Heart right ventricle (tissue), 16 donors: ENCODE measurements at regions not wholly inside any gene's neighbourhood (a gene's known extent, or its start where the extent isn't known, plus 50 kb on each side); places are given as distances from the start of the nearest gene placed in this dataset.

Experiments
- ATAC-seq, 8 donors: fragments of 200-7000 bp; cut with Tn5 transposase; one replicate each; pipeline ENCODE4 v1.9.1; 2020; ENCODE audit warnings: mild to moderate bottlenecking in 8 of 8, moderate library complexity in 8 of 8, moderate number of reproducible peaks in 1 of 8
- DNase-seq, 2 donors: peaks; one replicate each; pipeline ENCODE4 v3.0.0-alpha.2; 2020
- H3K27ac ChIP-seq, 10 donors: fragments of 200-600 bp; sonication (generic) in 2 of 10; one replicate each; pipeline versions ENCODE4 v1.5.0 to v1.8.0; 2020 to 2022; ENCODE audit warnings: mild to moderate bottlenecking in 3 of 10
- H3K27me3 ChIP-seq, 7 donors: fragments of 200-600 bp; one replicate each; pipeline ENCODE4 v1.8.0; 2021 to 2022; ENCODE audit warnings: mild to moderate bottlenecking in 2 of 7
- H3K36me3 ChIP-seq, 9 donors: fragments of 200-600 bp; sonication (generic) in 1 of 9; one replicate each; pipeline versions ENCODE4 v1.5.0 to v1.8.0; 2020 to 2022; ENCODE audit warnings: mild to moderate bottlenecking in 2 of 9
- H3K4me1 ChIP-seq, 9 donors: fragments of 200-600 bp; sonication (generic) in 1 of 9; one replicate each; pipeline versions ENCODE4 v1.5.0 to v1.8.0; 2020 to 2022; ENCODE audit warnings: mild to moderate bottlenecking in 4 of 9
- H3K4me3 ChIP-seq, 10 donors: fragments of 200-600 bp; sonication (generic) in 2 of 10; one replicate each; pipeline versions ENCODE4 v1.5.0 to v1.8.0; 2020 to 2022; ENCODE audit warnings: mild to moderate bottlenecking in 7 of 10, moderate library complexity in 2 of 10
- H3K9me3 ChIP-seq, 11 donors: fragments of 200-600 bp in 10 of 11; sonication (generic) in 2 of 11; one replicate each; pipeline versions ENCODE4 v1.5.0 to v1.8.0; 2013 to 2022; ENCODE audit warnings: mild to moderate bottlenecking in 2 of 11, control low read depth in 1 of 11, moderate library complexity in 1 of 11
- WGBS, 2 donors: extraction: QIAGEN DNeasy Blood & Tissue Kit; methylation state at CpG; one replicate each; pipeline ENCODE4 v1.1.7; 2013; ENCODE audit warnings: inconsistent platforms in 1 of 2; 5-methylcytosine and 5-hydroxymethylcytosine counted together
- intact Hi-C, 10 donors: fragments of 100-400 bp; cut with DNase I; formaldehyde crosslinking; loops; one replicate each; pipeline versions ENCODE4 v1.11.1 to v1.14.2; 2022
- TF ChIP-seq, protein P1 (sequence below), 9 donors: fragments of 200-600 bp; sonication (generic) in 2 of 9; IDR thresholded peaks; one replicate each; pipeline versions ENCODE4 v1.5.0 to v1.8.0; 2021 to 2022; ENCODE audit warnings: antibody characterized with exemption in 9 of 9, mild to moderate bottlenecking in 5 of 9, moderate library complexity in 1 of 9
- donor health status: Arrhythmogenic right ventricular cardiomyopathy.
- donor health status: ischemic (EF 13 %, LVEDD 7.1; RV severe dilation, severe dysfunction).
- donor health status: healthy with polysubstance abuse.
- donor health status: DM: no; HTN: yes; CAD: no.
- donor health status: DM: no; HTN: no; CAD: no.
- donor health status: ischemic (EF 25% LVEDD 6.9; RV normal size, moderate dysfunction).
- donor health status: ischemic (EF 25% LVEDD 5.7; RV mildly dilated, moderate dysfunction).
- donor health status: healthy.
- donor health status: DM: yes; HTN: yes; CAD: no.
- donor health status: Ischemic cardiomyopathy.
- donor health status: ischemic (EF 35%, LVEDD 5.7; RV mildly dilated, moderate dysfunction).
- donor health status: nonischemic (EF 11% LVEDD 7.7; RV severe dilation, severe dysfunction).
- donor health status: DM: yes; HTN: yes; CAD: no.
- donor health status: PGD.
- donor health status: ischemic (EF 29% LVEDD 5.4; RV normal size, mild dysfunction).
- donor health status: nonischemic (EF 23%, LVEDD 6.1; RV moderate dilation, normal function).

DNA sequence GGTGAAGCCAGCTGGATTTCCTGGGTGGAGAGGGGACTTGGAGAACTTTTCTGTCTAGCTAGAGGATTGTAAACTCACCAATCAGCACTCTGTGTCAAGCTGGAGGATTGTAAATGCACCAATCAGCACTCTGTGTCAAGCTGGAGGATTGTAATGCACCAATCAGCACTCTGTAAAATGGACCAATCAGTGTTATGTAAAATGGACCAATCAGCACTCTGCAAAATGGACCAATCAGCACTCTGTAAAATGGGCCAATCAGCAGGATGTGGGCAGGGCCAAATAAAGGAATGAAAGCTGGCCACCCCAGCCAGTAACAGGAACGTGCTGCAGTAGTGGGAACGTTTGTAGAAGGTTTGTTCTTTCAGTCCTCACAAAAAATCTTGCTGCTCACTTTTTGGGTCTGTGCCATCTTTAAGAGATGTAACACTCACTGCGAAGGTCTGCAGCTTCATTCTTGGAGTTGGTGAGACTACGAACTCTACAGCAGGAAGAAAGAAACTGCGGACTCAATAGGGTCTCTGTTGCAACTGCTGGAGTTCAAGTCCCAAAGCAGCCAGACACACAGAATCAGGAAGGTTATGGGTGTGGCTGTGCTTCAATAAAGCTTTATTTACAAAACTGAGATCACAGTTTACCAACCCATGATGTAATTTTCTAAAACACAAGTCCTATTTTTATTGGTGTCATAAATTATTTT lies 145.7 kb upstream of the ERCC6L2 start:
- DNase-seq (no peak), ATAC-seq (no peak)
- H3K27ac ChIP-seq: no peak overlapping the region
- H3K36me3 ChIP-seq: no peaks in the 10 kb centered on the region
- intact Hi-C loops: loop anchor here in 8 of 10 donors (5.0 to 10.0 kb wide), 6 partner anchors 322 to 492 kb away; no protein-coding TSS in a partner anchor
- peaks cover 0 to 21% (median 0%) of the 10 kb centered on the region in 7 donors for H3K27me3 ChIP-seq
- peaks cover 0 to 7% (median 0%) of the 10 kb centered on the region in 9 donors for H3K4me1 ChIP-seq
- WGBS, 2 donors: 73 to 75% methylated on average over 5 of the region's 5 CpGs
- H3K4me3 ChIP-seq: no peak overlapping the region
- TF ChIP-seq, protein P1, sequence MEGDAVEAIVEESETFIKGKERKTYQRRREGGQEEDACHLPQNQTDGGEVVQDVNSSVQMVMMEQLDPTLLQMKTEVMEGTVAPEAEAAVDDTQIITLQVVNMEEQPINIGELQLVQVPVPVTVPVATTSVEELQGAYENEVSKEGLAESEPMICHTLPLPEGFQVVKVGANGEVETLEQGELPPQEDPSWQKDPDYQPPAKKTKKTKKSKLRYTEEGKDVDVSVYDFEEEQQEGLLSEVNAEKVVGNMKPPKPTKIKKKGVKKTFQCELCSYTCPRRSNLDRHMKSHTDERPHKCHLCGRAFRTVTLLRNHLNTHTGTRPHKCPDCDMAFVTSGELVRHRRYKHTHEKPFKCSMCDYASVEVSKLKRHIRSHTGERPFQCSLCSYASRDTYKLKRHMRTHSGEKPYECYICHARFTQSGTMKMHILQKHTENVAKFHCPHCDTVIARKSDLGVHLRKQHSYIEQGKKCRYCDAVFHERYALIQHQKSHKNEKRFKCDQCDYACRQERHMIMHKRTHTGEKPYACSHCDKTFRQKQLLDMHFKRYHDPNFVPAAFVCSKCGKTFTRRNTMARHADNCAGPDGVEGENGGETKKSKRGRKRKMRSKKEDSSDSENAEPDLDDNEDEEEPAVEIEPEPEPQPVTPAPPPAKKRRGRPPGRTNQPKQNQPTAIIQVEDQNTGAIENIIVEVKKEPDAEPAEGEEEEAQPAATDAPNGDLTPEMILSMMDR (IDR thresholded peaks at IDR 0.05): no peak
- H3K9me3 ChIP-seq: peaks cover 0 to 5% (median 0%) of the 10 kb centered on the region in 11 donors

GRCh38 chr9:95729046-95729445 lies 146.4 kb upstream of the ERCC6L2 start:
- intact Hi-C loops: loop anchor here in 6 of 10 donors (5.0 to 10.0 kb wide), 6 partner anchors 323 to 493 kb away; no protein-coding TSS in a partner anchor
- no peak overlapping the region for H3K27ac ChIP-seq
- ATAC-seq: no peak
- TF ChIP-seq, protein P1 (IDR thresholded peaks at IDR 0.05): no peak
- 85 to 88% methylated on average over 29 to 34 of the region's 34 CpGs for WGBS, 2 donors
- no peak for DNase-seq
- H3K36me3 ChIP-seq: no peaks in the 10 kb centered on the region
- H3K4me3 ChIP-seq: no peak overlapping the region
- peaks cover 0 to 21% (median 0%) of the 10 kb centered on the region in 7 donors for H3K27me3 ChIP-seq
- peaks cover 0 to 5% (median 0%) of the 10 kb centered on the region in 11 donors for H3K9me3 ChIP-seq
- peaks cover 0 to 7% (median 0%) of the 10 kb centered on the region in 9 donors for H3K4me1 ChIP-seq

DNA sequence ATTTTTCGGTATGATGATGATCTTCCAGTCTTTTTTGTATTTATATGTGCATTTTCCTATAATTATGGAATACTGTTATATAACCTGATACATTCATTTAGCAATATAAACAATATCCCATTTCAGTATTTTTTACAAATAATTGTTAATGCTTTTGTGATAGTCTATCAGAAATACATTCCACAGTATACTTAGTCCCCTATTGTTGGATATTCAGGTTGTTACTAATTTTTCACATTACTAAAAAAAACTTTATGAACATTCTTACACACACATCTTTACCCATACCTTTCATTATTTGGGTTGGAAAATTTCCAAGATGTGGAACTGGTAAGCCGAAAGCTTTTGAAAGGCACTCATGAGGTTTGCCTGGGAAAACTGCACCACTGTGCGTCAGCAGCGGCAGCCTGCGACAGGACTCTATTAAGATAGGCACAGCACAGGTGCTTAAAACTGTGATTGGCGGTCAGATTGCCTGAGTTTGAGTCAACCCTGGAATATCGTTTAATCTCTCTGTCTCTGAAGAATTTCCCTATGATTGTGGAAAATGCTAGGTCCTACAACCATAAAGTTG lies 147.5 kb upstream of the ERCC6L2 start:
- H3K27ac ChIP-seq: no peak overlapping the region
- TF ChIP-seq, protein P1 (IDR thresholded peaks at IDR 0.05): no peak
- peaks cover 0 to 21% (median 0%) of the 10 kb centered on the region in 7 donors for H3K27me3 ChIP-seq
- WGBS, 2 donors: 94 to 95% methylated on average over 7 of the region's 7 CpGs
- no peak overlapping the region for H3K4me3 ChIP-seq
- intact Hi-C loops: loop anchor here in 7 of 10 donors (2.0 to 10.0 kb wide), 8 partner anchors 324 to 494 kb away; no protein-coding TSS in a partner anchor
- DNase-seq: no peak
- ATAC-seq: no peak
- H3K9me3 ChIP-seq: peaks cover 0 to 5% (median 0%) of the 10 kb centered on the region in 11 donors
- H3K36me3 ChIP-seq: no peaks in the 10 kb centered on the region
- peaks cover 0 to 7% (median 0%) of the 10 kb centered on the region in 9 donors for H3K4me1 ChIP-seq

DNA sequence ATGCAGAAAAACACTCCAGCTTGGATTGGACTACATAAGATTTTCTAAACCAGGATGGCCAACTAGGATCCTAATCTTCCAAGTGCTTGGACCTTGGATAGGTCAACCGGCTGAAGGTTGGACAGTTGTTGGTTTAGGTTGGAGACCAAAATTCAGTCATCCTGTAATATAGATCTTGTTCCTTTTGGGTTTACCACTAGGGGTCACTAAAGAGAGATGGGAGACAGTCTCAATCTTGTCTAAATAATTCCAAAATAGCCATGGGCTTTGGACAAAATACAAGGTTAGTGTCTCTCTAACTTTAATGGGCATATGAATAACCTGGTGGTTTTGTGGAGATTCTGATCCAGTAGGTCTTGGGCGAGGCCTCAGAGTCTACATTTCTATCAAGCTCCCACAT lies 148.7 kb upstream of the ERCC6L2 start:
- 56 to 61% methylated on average over 2 of the region's 2 CpGs for WGBS, 2 donors
- DNase-seq (no peak), ATAC-seq (peak in 6 of 8 donors; percentile 42 to 53 (median 44))
- Histone ChIP-seq H3K36me3 (no peaks in the 10 kb centered on the region), H3K27me3 (peaks cover 0 to 21% (median 0%) of the 10 kb centered on the region in 7 donors), H3K4me3 (no peak overlapping the region), H3K9me3 (peaks cover 0 to 5% (median 0%) of the 10 kb centered on the region in 11 donors), H3K4me1 (peaks cover 0 to 5% (median 0%) of the 10 kb centered on the region in 9 donors), H3K27ac (no peak overlapping the region)
- TF ChIP-seq, protein P1 (IDR thresholded peaks at IDR 0.05): peak; percentile 44 to 78 (median 71)
- intact Hi-C loops: loop anchor here in 7 of 10 donors (2.0 to 10.0 kb wide), 8 partner anchors 326 to 496 kb away; no protein-coding TSS in a partner anchor
